ENCODE measurements at regions not wholly inside any gene's neighbourhood (a gene's known extent, or its start where the extent isn't known, plus 50 kb on each side); places are given as distances from the start of the nearest gene placed in this dataset.
"Not testable (repeated sequence)": the region's sequence is repeated elsewhere in the genome, so short reads cannot be mapped to it uniquely, and the experiment has no call there.

GRCh38 chr7:81887098-81888090, 117.5 kb upstream of the HGF start:
- peak; percentile 14 for DNase-seq (ENCODE audit: low read depth)

GRCh38 chr7:81886211-81886764, 116.4 kb upstream of the HGF start:
- no peak for DNase-seq (ENCODE audit: low read depth)

GRCh38 chr7:81884817-81885216, 115.0 kb upstream of the HGF start:
- DNase-seq (ENCODE audit: low read depth): no peak

GRCh38 chr7:81883801-81884393, 114.0 kb upstream of the HGF start:
- DNase-seq (ENCODE audit: low read depth): no peak

GRCh38 chr7:81882086-81882485, 112.2 kb upstream of the HGF start:
- DNase-seq (ENCODE audit: low read depth): no peak

GRCh38 chr7:81877890-81878289, 108.0 kb upstream of the HGF start:
- DNase-seq (ENCODE audit: low read depth): no peak

GRCh38 chr7:81873559-81873958, 103.7 kb upstream of the HGF start:
- DNase-seq (ENCODE audit: low read depth): no peak

- DNase-seq (ENCODE audit: low read depth): no peak
Observed at GRCh38 chr7:81871606-81872265, 101.9 kb upstream of the HGF start.

- DNase-seq (ENCODE audit: low read depth): no peak
Observed at GRCh38 chr7:81870608-81871007, 100.8 kb upstream of the HGF start.

- DNase-seq (ENCODE audit: low read depth): no peak
Observed at GRCh38 chr7:81869670-81870069, 99.8 kb upstream of the HGF start.

- DNase-seq (ENCODE audit: low read depth): no peak
Observed at GRCh38 chr7:81865754-81866153, 95.9 kb upstream of the HGF start.

GRCh38 chr7:81859433-81859832, 89.6 kb upstream of the HGF start:
- no peak for DNase-seq (ENCODE audit: low read depth)

GRCh38 chr7:81858820-81859219, 89.0 kb upstream of the HGF start:
- peak; percentile 46 for DNase-seq (ENCODE audit: low read depth)

GRCh38 chr7:81857385-81857784, 87.5 kb upstream of the HGF start:
- DNase-seq (ENCODE audit: low read depth): no peak

- DNase-seq (ENCODE audit: low read depth): no peak
Observed at GRCh38 chr7:81854518-81854917, 84.7 kb upstream of the HGF start.

- no peak for DNase-seq (ENCODE audit: low read depth)
Observed at GRCh38 chr7:81852701-81853100, 82.9 kb upstream of the HGF start.

GRCh38 chr7:81851413-81851812, 81.6 kb upstream of the HGF start:
- DNase-seq (ENCODE audit: low read depth): no peak

GRCh38 chr7:81846398-81846797, 76.6 kb upstream of the HGF start:
- DNase-seq (ENCODE audit: low read depth): peak; percentile 23

- DNase-seq (ENCODE audit: low read depth): peak; percentile 3
Observed at GRCh38 chr7:81845744-81846241, 75.9 kb upstream of the HGF start.

- DNase-seq (ENCODE audit: low read depth): not testable (repeated sequence)
Observed at GRCh38 chr7:81843657-81844056, 73.8 kb upstream of the HGF start.

GRCh38 chr7:81842361-81842760, 72.5 kb upstream of the HGF start:
- no peak for DNase-seq (ENCODE audit: low read depth)

- no peak for DNase-seq (ENCODE audit: low read depth)
Observed at GRCh38 chr7:81839708-81840369, 70.0 kb upstream of the HGF start.

All from Daoy (cell line).